MM.1S (cell line): ENCODE measurements at regions not wholly inside any gene's neighbourhood (a gene's known extent, or its start where the extent isn't known, plus 50 kb on each side); places are given as distances from the start of the nearest gene placed in this dataset.

Source experiments
- CTCF ChIP-seq: fragments of 300-600 bp; sonication (generic); IDR thresholded peaks from 2 replicates; pipeline ENCODE4 v1.5.1; 2016; ENCODE audit warnings: antibody characterized with exemption, low read length, mixed read lengths
- EZH2phosphoT487 ChIP-seq: fragments of 300-600 bp; sonication (generic); IDR thresholded peaks from 2 replicates; pipeline ENCODE4 v1.6.1; 2018; ENCODE audit warnings: antibody characterized with exemption, low read length

GRCh38 chr15:70311821-70312220 is 214.1 kb upstream of the TLE3 start:
- TF ChIP-seq CTCF: no peak
- TF ChIP-seq EZH2phosphoT487: no peak
